Amniotic epithelial cell (primary cell): ENCODE measurements at regions not wholly inside any gene's neighbourhood (a gene's known extent, or its start where the extent isn't known, plus 50 kb on each side); places are given as distances from the start of the nearest gene placed in this dataset.

Source experiments
- DNase-seq: peaks from one replicate; pipeline ENCODE4 v3.0.0-alpha.2; 2010; ENCODE audit warnings: low read depth

DNA sequence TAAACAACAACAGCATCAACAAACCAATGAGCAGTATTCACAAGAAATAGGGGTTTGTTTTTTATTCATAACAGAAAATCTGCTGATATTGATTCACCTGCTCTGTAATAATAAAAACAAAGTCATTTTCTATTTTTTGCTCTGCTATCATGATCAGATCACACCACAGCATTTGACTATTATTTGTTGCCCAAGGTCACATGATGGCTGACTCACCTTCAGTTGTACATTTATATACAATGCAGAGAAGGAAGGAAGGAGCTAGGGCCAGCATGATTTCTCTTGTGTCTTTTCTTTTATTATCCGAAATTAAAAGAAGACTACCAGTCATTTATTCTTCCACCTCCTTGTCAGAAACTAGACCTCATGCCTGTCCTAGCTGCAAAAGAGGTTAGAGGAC, 1427.7 kb upstream of the CELF4 start:
- DNase-seq = no peak

DNA sequence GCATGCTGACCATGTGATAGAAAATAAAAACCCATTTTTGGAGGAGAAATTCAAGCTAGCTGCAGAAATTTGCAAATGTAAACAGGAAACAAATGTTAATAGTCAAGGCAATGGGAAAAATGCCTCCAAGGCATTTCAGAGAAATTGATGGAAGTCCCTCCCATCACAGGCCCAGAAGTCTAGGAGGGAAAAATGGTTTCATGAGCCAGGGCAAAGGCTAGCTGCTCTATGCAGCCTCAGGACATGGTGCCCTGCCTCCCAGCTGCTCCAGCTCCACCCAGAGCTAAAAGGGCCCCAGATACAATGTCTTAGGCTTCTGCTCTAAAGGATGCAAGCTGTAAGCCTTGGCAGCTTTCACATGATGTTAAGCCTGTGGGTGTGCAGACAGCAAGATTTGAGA, 1419.4 kb upstream of the CELF4 start:
- DNase-seq = no peak

DNA sequence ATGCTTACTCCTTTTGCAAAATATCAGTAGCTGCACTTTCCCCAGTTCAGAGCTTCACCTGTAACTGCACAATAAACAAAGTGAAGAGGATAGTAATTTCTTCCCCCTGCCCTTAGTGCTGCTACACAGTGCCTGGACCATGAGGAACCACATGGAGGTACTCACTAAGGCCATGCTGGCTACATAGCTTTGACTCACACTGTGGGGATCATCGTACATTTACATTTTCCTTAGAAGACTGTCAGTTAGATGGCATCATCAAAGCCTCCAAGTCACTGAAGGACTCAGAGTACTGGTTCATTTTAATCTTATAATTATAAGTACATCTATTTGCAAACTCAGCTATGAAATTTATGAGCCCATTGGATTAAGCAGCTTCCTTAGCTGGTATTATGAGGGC, 1416.5 kb upstream of the CELF4 start:
- DNase-seq = no peak

DNA sequence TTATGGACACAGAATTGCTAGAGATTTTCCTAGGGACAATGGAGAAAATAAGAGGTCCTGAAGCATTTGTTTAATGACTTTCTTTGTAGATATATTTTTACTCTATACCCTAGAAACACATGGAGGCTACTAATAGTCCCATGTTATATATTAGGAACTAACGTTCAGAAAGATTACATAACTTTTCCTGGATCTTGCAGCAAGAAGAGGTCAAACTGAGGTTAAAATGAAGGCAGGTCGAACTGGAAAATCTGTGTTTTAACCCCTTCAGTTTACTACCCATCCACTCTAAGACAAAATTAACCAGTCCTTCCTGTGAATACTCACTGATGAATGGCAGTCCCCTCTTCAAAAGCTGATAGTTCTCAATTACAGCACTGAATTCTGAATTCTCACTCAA, 1415.8 kb upstream of the CELF4 start:
- no peak for DNase-seq

DNA sequence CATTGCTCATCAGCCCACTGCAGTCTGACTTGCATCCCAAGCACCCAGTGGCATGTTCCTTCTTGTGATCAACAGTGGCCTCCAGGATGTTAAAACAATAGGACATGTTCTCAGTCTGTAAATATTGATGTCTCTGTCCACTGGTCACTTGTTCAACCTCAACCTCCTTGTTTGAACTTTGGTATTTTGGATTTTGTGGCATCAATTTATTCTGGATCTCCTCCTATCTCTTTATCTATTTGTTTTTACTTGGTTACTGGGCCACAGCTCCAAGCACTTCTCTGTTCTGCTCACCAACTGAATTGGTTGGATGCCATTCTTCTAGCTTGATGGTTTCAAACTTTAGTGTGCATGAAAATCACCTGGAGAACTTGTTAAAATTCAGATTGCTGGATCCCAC, 1414.8 kb upstream of the CELF4 start:
- DNase-seq = no peak

DNA sequence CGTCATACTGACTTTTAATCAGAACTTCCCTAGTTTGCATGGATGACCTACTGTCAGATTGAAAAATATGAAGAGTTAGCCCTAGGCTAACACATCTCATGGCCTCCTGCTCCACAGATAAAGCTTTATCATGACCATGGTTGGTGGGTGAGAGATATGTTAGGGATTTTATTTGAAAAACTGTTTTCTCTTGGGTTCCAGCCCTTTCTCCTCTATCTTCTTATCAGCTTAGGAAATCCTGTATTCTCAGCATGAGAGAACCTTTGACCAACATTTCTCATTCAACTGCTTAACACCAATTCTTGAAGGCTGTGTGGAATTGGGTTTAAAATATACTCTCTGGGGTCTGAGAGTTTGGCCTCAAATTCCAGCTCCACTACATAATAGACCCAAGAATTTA, 1407.0 kb upstream of the CELF4 start:
- DNase-seq = no peak

DNA sequence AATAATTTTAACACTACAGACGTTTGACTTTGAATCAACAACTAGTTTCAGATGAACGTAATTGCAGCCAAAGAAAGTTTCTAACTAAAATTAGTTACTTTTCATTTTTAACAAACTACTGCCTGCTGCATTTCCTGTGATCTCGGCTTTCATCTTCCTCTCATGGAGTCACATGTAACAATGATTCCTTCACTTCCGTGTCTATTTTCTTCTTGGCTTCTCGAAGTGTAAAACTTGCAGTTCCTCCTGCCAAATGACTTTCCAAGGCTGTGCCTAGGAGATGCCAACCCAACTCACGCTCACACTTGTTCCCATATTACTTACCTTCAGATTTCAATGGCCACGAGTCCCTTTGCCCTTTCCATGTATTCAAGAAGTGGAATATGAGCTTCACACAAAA, 1406.3 kb upstream of the CELF4 start:
- no peak for DNase-seq

DNA sequence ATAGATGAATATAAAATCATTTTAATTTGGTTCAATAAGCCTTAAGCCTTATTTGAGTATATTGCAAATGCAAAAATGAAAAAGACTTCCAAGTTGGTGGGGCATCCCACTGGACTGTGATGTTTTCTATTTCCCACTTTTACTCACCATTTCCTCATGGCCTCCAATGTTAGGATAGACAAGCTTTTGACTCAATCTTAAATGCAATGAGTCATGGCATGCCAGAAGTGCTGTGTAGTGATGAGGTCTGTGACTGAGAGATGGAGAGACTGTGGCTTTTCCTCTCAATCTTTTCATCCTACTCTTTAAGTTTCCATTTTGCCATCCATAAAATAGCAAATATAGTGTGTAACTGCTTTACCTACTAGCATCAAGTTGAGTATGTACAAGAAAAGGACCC, 1401.2 kb upstream of the CELF4 start:
- DNase-seq = no peak

DNA sequence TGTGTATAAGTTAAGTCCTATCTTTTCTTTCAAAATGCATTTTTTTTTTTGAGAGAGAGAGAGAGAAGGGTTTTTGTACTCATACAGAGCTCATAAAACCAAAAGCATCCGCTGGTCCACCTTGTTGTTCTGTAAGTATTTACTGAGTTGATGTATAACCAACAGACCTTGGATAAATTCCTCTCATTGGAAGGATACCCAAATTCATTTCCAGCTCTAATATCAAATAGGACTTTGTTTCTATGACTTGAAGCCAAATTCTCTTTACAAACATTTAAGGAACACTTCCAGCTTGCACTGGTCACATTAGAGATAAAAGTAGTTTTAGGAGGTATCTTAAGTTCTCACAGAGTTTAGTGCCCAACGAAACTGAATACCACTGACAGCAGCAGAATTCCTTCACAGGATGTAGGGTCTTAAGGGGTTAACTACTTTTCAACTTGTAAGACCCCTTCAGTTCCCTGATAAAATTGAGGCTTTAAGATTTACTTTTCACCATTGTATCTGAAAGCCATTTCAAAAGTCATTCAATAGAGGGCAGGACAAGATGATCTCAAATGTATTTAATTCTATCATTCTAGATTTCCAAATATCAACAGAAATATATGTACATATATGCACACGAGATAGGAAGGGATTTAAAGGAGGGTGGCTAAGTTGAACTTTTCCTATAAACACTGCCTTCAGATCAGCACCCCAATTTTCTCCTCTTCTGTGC, 1398.5 kb upstream of the CELF4 start:
- no peak for DNase-seq

DNA sequence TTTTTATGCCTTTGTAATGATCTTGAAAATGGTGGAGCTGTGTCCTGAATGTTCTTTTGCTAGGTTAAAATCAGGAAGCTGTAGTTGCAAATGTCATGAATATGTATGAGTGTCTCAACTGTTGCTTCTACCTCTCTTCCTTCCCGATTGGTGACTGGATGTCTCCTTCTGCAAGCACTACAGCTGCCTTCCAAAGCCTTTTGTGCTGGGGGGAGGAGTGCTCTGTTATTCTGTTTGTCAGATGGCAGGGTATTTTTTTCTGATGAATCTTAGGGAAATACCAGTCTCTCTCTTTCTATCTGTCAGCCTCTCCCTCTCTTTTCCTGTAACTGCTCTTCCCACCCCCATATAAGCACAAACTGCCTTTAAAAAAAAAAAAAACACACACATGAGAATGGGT, 1396.3 kb upstream of the CELF4 start:
- DNase-seq = no peak

DNA sequence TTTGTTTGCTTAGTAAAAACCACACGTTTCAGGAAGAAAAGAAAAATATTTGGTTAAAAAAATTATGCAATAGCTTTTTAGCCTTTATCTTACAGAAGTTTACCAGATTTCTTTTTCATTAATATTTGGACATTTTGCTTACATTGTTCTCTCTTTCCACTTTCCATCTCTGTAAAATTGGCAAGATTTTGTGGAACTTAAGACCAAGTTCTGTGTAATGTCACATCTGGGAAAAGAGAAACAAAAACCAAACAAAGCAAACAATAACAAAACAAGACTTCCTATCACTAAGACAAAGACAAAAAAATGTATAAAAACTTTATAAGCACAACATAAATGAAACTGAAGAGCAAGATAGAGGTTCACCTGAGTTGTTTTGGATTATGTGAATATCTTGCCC, 1392.1 kb upstream of the CELF4 start:
- no peak for DNase-seq

DNA sequence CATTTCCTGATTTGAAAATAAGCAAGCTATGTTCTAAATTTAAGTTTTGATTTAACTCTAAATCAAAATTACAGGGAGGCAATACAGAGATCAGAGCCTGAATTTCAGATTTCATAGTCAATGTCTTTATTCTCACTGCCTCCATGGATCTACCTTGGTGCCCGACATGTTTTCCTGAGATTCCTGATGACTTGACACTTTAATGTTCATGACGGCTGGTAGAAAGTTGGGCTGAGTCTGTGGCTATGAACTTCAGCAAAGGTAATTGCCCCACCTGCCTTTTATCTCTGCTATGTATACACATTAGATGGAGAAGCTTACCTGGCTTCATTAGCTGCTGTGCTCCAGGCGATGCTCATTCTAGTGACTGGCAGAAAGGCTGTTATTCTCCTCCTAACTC, 1390.5 kb upstream of the CELF4 start:
- DNase-seq = no peak

DNA sequence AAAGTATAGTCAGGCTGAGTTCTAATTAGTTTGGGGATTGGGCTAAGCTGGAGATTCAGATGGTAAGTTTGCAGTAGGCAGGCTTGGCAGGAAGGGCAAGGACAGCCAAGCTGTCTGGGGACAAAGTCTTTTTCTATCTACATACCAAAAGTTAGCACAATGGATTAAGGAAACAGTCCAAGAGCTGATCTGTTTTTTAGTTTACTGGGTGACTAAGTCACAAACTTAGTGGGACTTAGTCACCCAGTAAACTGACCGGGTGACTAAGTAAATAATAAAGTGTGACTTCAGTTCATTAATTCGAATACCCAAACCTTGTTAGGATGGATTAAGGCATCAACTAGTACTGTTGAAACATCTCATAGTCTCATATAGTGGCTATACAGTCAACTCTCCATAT, 1386.0 kb upstream of the CELF4 start:
- DNase-seq = no peak

DNA sequence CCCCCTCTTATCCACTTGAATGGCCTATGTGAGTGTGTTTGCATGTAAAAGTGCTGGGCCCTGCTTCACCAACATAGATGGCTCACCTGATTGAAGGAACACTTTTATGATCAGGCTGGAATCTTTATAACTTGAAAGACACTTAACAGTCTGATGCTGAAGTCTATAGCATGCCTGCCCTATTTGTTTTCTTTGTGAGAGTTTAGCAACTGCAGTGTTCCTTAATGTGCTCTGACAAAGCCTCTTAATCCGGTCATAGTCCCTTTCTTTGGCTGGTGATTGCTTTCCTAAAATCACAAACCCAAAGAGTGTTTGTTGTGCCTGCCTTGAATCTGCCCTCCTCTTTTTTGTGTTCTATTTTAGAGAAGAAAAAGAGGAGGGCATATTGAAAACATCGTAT, 1382.8 kb upstream of the CELF4 start:
- DNase-seq = no peak

DNA sequence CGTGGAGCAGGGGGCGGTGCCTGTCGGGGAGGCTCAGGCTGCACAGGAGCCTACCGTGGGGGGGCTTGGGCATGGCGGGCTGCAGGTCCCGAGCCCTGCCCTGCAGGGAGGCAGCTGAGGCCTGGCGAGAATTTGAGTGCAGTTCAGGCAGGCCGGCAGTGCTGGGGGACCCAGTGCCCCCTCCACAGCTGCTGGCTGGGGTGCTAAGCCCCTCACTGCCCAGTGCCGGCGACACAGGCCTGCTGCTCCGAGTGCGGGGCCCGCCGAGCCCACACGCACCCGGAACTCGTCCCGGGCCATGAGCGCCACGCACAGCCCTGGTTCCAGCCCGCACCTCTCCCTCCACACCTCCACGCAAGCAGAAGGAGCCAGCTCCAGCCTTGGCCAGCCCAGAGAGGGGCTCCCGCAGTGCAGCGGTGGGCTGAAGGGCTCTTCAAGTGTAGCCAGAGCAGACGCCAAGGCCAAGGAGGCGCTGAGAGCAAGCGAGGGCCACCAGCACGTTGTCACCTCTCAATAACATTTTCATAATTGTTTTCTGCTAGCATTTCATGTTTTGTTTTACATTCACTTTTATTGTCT, 1378.9 kb upstream of the CELF4 start:
- DNase-seq = no peak

DNA sequence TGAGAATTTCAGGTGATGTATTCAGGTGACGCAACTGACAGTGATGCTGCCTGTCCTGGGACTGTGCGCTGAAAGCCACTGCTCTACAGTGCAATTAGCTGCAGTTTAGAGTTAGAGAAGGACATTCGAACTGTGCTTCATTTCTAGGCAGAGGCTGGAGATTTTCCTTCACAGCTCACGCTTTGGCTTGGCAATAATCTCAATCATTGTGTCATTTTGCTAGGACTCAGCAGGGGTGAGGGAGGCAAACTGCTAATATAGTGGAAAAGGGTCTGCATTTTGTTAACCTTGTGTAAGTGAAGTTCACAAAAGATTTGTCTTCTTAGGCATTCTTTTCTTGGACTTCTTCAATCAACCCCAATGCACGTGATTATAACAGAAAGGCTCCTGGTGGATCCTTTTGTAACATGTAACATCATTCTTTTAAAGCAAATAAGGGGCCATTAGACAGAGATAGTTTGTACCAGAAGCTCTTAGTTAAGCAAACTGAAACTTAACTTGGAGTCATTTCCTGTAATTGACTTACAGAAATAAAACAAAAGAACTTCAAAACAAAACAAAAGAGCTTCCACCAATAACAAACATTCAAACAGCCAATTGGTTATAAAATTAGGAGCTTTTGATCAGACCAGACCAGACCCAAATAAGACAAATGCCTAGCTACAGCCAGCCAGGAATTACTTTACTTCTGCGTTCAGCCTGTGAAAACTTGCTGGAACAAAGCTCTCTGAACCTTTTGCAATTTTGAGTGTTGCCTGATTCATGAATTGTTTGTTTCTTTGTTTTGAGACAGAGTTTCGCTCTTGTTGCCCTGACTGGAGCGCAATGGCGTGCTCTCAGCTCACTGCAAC, 1376.3 kb upstream of the CELF4 start:
- no peak for DNase-seq

DNA sequence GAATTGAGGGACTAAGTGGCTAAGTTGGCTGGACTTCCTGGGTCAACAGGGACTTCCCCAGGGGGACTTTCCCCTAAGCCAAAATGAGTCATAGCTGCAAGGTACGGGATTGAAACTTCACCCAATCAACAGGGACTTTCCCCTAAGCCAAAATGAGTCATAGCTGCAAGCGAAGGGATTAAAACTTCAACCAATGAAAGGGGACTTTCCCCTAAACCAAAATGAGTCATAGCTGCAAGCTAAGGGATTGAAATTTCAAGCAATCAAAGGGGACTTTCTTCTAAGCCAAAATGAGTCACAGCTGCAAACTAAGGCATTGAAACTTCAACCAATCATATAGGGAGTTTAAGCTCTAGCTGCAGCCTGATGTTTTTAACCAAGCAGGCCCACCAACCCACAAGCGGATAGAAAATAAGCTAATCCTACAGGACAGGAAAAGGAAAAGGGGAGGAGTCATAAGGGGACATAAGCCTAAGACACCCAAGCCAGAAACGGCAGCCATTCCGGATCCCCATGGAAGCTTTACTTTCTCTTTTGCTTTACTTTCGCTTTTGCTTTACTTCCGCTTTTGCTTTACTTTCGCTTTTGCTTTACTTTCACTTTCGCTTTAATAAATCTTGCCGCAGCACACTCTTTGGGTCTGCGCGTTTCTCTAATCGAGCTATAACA, 1375.4 kb upstream of the CELF4 start:
- peak; percentile 12 for DNase-seq

DNA sequence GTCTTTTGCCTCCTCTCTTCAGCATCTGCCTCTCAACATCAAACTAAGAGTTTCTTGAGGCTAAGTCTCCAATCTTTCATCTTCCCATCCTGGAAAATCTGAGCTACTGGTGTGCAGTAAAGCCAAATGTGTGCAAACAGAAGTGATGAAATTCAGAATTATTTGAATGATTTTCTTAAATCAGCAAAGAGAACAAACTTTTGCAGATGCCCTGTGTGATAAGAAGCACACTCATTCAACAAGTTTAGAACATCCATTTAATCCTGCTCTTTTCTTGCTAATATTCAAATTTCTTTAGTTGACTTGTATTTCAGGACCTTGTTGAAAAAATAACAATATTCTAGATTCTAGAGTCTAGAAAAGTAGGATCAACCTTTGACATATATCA, 1374.9 kb upstream of the CELF4 start:
- no peak for DNase-seq

DNA sequence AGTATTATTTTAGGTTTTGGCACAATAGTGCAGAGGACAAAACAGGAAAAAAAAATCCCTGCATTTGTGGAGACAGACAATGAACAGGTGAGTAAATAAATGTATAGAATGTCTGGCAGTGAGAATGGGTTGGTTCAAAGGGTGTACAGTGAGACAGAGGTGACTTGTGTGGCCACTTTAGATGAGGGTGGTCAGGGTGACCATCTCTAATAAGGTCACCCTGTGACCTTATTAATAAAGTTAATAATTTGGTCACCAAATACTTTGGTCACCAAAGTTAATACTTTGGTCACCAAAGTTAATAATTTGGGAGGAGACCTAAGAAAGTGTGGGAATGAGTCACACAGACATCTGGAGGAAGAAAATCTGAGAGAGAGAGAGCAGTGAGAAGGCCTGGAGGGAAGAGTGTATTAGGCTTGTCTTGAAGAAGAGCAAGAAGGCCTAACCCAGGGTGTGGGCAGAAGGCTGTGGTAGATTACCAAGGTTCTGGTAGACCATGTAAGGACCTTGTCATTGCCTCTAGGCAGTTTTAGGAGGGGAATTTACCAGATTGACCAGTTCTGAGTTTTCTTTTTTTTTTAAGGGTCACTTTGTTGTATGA, 1368.4 kb upstream of the CELF4 start:
- DNase-seq = no peak

DNA sequence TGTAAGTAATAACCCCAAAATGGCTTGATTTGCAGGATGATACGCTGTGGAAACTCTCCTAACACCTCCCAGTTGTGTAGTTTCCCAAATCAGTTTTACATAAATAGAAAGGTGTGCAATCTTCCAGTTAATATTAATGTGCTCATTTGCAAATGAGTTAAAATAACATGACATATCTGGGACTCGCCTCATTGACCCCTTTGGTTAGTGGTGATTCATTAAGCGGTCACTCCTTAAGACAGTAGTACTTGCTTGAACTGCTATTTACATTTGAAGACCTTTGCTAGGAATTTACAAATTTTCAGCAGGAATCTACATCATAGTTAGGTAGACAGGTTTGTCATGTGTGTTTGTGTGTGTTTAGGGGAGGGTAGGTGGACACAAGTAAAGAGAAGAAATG, 1367.7 kb upstream of the CELF4 start:
- no peak for DNase-seq

DNA sequence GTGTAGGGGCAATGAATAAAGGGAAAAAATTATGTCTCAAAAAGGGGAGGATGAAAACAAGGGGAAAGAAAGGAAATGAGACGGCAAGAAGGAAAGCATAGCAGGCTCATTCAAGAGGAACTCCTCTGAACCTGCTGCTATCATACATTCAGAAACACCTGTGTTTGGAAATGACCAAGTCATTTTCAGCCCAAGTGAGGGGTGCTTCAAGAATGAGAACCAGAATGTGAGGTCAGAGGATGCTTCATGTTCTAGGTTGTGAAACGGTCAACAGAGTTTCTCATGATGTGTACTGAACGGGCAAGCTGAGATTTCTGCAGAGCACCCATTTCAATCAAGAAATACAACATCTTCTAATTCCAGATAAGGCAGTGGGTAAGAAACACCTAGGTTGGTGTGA, 1367.2 kb upstream of the CELF4 start:
- DNase-seq = no peak

DNA sequence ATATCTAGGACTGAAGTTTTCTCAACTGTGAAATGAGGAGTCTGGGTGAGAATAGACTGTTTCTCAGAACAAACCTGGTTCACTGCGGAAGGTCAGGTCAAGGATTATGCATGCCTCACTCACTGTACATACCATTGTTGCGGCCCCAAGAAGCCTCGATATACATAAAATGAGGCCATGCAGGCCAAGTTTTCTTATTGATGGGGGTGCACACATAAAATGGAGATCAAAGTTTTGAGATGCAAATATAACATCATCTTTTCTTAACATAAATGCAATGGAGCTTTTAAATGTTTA, 1366.1 kb upstream of the CELF4 start:
- no peak for DNase-seq
